H9 (cell line): ENCODE measurements at regions not wholly inside any gene's neighbourhood (a gene's known extent, or its start where the extent isn't known, plus 50 kb on each side); places are given as distances from the start of the nearest gene placed in this dataset.
A peak's percentile ranks its signal among the peaks of the same experiment; 100 is the strongest.

Experiments
- DNase-seq: peaks from one replicate; pipeline ENCODE4 v3.0.0-alpha.2; 2017
- H2AFZ ChIP-seq: one replicate; pipeline ENCODE4 v1.6.1; 2013; ENCODE audit warnings: mild to moderate bottlenecking, low read length, control low read depth, moderate library complexity
- H2AK5ac ChIP-seq: 2 replicates; pipeline ENCODE4 v1.6.1; 2013; ENCODE audit warnings: low read length, control low read depth, mixed read lengths; ENCODE audit not compliant: insufficient read length
- H2BK120ac ChIP-seq: one replicate; pipeline ENCODE4 v1.6.1; 2013; ENCODE audit warnings: low read depth, mild to moderate bottlenecking, low read length, control low read depth, inconsistent platforms; ENCODE audit not compliant: poor library complexity, severe bottlenecking
- H2BK12ac ChIP-seq: 2 replicates; pipeline ENCODE4 v1.6.1; 2013; ENCODE audit warnings: low read length, control low read depth, mixed read lengths, low read depth; ENCODE audit not compliant: insufficient read length
- H2BK15ac ChIP-seq: 2 replicates; pipeline ENCODE4 v1.6.1; 2013; ENCODE audit warnings: low read depth, low read length, control low read depth
- H2BK20ac ChIP-seq: one replicate; pipeline ENCODE4 v1.6.1; 2013; ENCODE audit warnings: low read depth, mild to moderate bottlenecking, low read length, control low read depth, inconsistent platforms; ENCODE audit not compliant: poor library complexity, severe bottlenecking
- H2BK5ac ChIP-seq: 2 replicates; pipeline ENCODE4 v1.6.1; 2013; ENCODE audit warnings: low read length, control low read depth, mixed read lengths; ENCODE audit not compliant: insufficient read length
- H3K14ac ChIP-seq: 2 replicates; pipeline ENCODE4 v1.6.1; 2013; ENCODE audit warnings: low read length, control low read depth; ENCODE audit not compliant: insufficient read depth
- H3K18ac ChIP-seq: 2 replicates; pipeline ENCODE4 v1.6.1; 2013; ENCODE audit warnings: low read depth, mild to moderate bottlenecking, mixed read lengths, low read length, control low read depth; ENCODE audit not compliant: insufficient read length
- H3K23ac ChIP-seq: 2 replicates; pipeline ENCODE4 v1.6.1; 2013; ENCODE audit warnings: low read length, control low read depth, mixed read lengths, low read depth; ENCODE audit not compliant: insufficient read length
- H3K23me2 ChIP-seq: 2 replicates; pipeline ENCODE4 v1.6.1; 2013; ENCODE audit warnings: low read depth, mild to moderate bottlenecking, mixed read lengths, low read length, control low read depth; ENCODE audit not compliant: insufficient read length, poor library complexity, severe bottlenecking
- H3K27ac ChIP-seq: 2 replicates; pipeline ENCODE4 v1.5.1; 2013; ENCODE audit warnings: low read length, control low read depth, mixed read lengths, low read depth; ENCODE audit not compliant: insufficient read length
- H3K27me3 ChIP-seq: 2 replicates; pipeline ENCODE4 v1.6.1; 2013; ENCODE audit warnings: low read length, control low read depth, inconsistent platforms; ENCODE audit not compliant: insufficient read depth
- H3K4ac ChIP-seq: 2 replicates; pipeline ENCODE4 v1.6.1; 2013; ENCODE audit warnings: low read depth, mild to moderate bottlenecking, control low read depth, inconsistent platforms, low read length, moderate library complexity
- H3K4me1 ChIP-seq: 2 replicates; pipeline ENCODE4 v1.6.1; 2013; ENCODE audit warnings: low read length, control low read depth, inconsistent platforms; ENCODE audit not compliant: insufficient read depth
- H3K4me2 ChIP-seq: 2 replicates; pipeline ENCODE4 v1.6.1; 2013; ENCODE audit warnings: low read length, control low read depth, mixed read lengths; ENCODE audit not compliant: insufficient read length, insufficient read depth
- H3K56ac ChIP-seq: 2 replicates; pipeline ENCODE4 v1.6.1; 2013; ENCODE audit warnings: low read depth, mild to moderate bottlenecking, mixed read lengths, low read length, control low read depth; ENCODE audit not compliant: insufficient read length
- H3K79me1 ChIP-seq: 2 replicates; pipeline ENCODE4 v1.6.1; 2013; ENCODE audit warnings: low read depth, mild to moderate bottlenecking, moderate library complexity, low read length, control low read depth, inconsistent platforms; ENCODE audit not compliant: insufficient read depth, poor library complexity, severe bottlenecking
- H3K79me2 ChIP-seq: 2 replicates; pipeline ENCODE4 v1.6.1; 2013; ENCODE audit warnings: low read length, control low read depth, inconsistent platforms; ENCODE audit not compliant: insufficient read depth
- H3K9ac ChIP-seq: 2 replicates; pipeline ENCODE4 v1.6.1; 2013; ENCODE audit warnings: low read length, control low read depth, mixed read lengths; ENCODE audit not compliant: insufficient read length; ENCODE audit errors: extremely low read depth
- H3K9me3 ChIP-seq: one replicate; pipeline ENCODE4 v1.6.1; 2013; ENCODE audit warnings: low read depth, low read length, inconsistent platforms; ENCODE audit not compliant: control insufficient read depth
- H3T11ph ChIP-seq: one replicate; pipeline ENCODE4 v1.6.1; 2013; ENCODE audit warnings: mild to moderate bottlenecking, low read length, control low read depth, inconsistent platforms
- H4K20me1 ChIP-seq: one replicate; pipeline ENCODE4 v1.6.1; 2013; ENCODE audit not compliant: control insufficient read depth, insufficient read length, insufficient read depth
- H4K5ac ChIP-seq: 2 replicates; pipeline ENCODE4 v1.6.1; 2013; ENCODE audit warnings: low read depth, mild to moderate bottlenecking, mixed read lengths, low read length, control low read depth; ENCODE audit not compliant: insufficient read length
- H4K8ac ChIP-seq: replicated peaks from 2 replicates; pipeline ENCODE4 v1.6.1; 2013; ENCODE audit warnings: low read length, control low read depth, mixed read lengths, low read depth; ENCODE audit not compliant: insufficient read length
- H4K91ac ChIP-seq: 2 replicates; pipeline ENCODE4 v1.6.1; 2013; ENCODE audit warnings: low read depth, mild to moderate bottlenecking, moderate library complexity, mixed read lengths, low read length, control low read depth; ENCODE audit not compliant: insufficient read length
- H3K27ac Mint-ChIP-seq, 3 experiments: 2 replicates in 2 of 3; 3 replicates in 1 of 3; pipeline ENCODE4 v1.8.0; 2020 to 2021; ENCODE audit warnings: mixed read lengths in 3 of 3, mild to moderate bottlenecking in 1 of 3, moderate library complexity in 1 of 3
- H3K27me3 Mint-ChIP-seq: 2 replicates; pipeline ENCODE4 v1.8.0; 2021; ENCODE audit warnings: low read depth, mild to moderate bottlenecking, moderate library complexity, mixed read lengths
- H3K36me3 Mint-ChIP-seq, 3 experiments: 2 replicates in 2 of 3; 3 replicates in 1 of 3; pipeline ENCODE4 v1.8.0; 2020 to 2021; ENCODE audit warnings: low read depth in 3 of 3, mixed read lengths in 3 of 3; ENCODE audit not compliant: insufficient read depth in 1 of 3
- H3K4me1 Mint-ChIP-seq, 2 experiments: 2 replicates each; pipeline ENCODE4 v1.8.0; 2020; ENCODE audit warnings: mixed read lengths in 2 of 2
- H3K4me3 Mint-ChIP-seq, 2 experiments: 2 replicates in 1 of 2; 3 replicates in 1 of 2; pipeline ENCODE4 v1.8.0; 2020 to 2021; ENCODE audit warnings: mild to moderate bottlenecking in 2 of 2, mixed read lengths in 2 of 2, moderate library complexity in 1 of 2
- H3K9me3 Mint-ChIP-seq, 2 experiments: 2 replicates in 1 of 2; 3 replicates in 1 of 2; pipeline ENCODE4 v1.8.0; 2020; ENCODE audit warnings: mild to moderate bottlenecking in 2 of 2, mixed read lengths in 2 of 2, moderate library complexity in 1 of 2
- WGBS: extraction: QIAGEN DNeasy Blood & Tissue Kit; methylation state at CpG from one replicate; pipeline ENCODE4 v1.1.7; 2013; ENCODE audit warnings: missing lambda C conversion rate, low lambda C conversion rate, mixed read lengths; ENCODE audit not compliant: insufficient read length; ENCODE audit errors: extremely low coverage; 5-methylcytosine and 5-hydroxymethylcytosine counted together
- TF ChIP-seq, protein P1 (sequence below): fragments of 200-600 bp; sonication (generic); conservative IDR thresholded peaks from 3 replicates; pipeline ENCODE4 v1.8.0; 2021; ENCODE audit warnings: antibody characterized with exemption, mild to moderate bottlenecking

DNA sequence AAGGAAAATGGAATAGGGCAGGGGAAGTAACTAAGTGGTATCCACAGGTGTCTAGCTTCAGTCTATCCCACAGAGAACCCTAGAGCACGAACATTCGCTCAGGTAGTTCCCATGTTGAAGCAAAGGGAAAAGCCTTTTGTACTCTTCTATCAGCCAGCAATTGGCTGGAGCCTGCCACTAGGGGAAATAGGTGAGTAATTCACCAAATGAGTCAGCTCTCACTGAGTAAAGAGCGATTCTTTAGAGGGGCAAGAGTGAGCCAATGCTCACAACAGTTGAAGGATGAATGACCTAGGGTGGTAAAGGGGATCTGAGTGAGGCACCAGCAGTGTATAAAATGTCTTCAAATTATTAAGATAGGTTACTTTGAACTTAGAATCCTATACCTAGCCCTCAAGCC is 94.1 kb upstream of the ZNF800 start:
- Histone ChIP-seq H3K4ac (no peak overlapping the region), H3K79me2 (no peaks in the 10 kb centered on the region), H2AK5ac (no peak overlapping the region), H2AFZ (no peak overlapping the region), H4K5ac (no peak overlapping the region), H3K23ac (no peak overlapping the region), H2BK15ac (no peak overlapping the region), H3K9ac (no peak overlapping the region), H3K27ac (no peak overlapping the region), H2BK20ac (no peak overlapping the region), H3K23me2 (no peaks in the 10 kb centered on the region), H2BK120ac (no peak overlapping the region), H3K18ac (no peak overlapping the region), H4K20me1 (no peaks in the 10 kb centered on the region), H3K79me1 (no peaks in the 10 kb centered on the region), H3K56ac (no peak overlapping the region), H3K9me3 (no peaks in the 10 kb centered on the region), H3K4me1 (no peaks in the 10 kb centered on the region), H4K91ac (no peak overlapping the region), H3T11ph (no peak overlapping the region), H2BK12ac (no peak overlapping the region), H3K4me2 (no peak overlapping the region), H4K8ac (no peak overlapping the region), H2BK5ac (no peak overlapping the region), H3K14ac (no peak overlapping the region), H3K27me3 (no peaks in the 10 kb centered on the region)
- Mint-ChIP-seq H3K4me1 (no peaks in the 10 kb centered on the region), H3K27ac (no peak overlapping the region), H3K9me3 (peaks cover 0 to 4% of the 10 kb centered on the region in 2 experiments; a peak in 2 of 5 replicates), H3K4me3 (no peak overlapping the region), H3K36me3 (no peaks in the 10 kb centered on the region; a peak in 1 of 7 replicates), H3K27me3 (peaks cover 14% of the 10 kb centered on the region)
- TF ChIP-seq, protein P1, sequence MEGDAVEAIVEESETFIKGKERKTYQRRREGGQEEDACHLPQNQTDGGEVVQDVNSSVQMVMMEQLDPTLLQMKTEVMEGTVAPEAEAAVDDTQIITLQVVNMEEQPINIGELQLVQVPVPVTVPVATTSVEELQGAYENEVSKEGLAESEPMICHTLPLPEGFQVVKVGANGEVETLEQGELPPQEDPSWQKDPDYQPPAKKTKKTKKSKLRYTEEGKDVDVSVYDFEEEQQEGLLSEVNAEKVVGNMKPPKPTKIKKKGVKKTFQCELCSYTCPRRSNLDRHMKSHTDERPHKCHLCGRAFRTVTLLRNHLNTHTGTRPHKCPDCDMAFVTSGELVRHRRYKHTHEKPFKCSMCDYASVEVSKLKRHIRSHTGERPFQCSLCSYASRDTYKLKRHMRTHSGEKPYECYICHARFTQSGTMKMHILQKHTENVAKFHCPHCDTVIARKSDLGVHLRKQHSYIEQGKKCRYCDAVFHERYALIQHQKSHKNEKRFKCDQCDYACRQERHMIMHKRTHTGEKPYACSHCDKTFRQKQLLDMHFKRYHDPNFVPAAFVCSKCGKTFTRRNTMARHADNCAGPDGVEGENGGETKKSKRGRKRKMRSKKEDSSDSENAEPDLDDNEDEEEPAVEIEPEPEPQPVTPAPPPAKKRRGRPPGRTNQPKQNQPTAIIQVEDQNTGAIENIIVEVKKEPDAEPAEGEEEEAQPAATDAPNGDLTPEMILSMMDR: peak; percentile 45
- no CpG with 5 or more reads among the region's 3 CpGs for WGBS
- DNase-seq: peak; percentile 32
